ENCODE measurements at regions not wholly inside any gene's neighbourhood (a gene's known extent, or its start where the extent isn't known, plus 50 kb on each side); places are given as distances from the start of the nearest gene placed in this dataset.

- DNase-seq (ENCODE audit: low read depth): no peak
- no peak overlapping the region for H3K4me3 ChIP-seq (ENCODE audit: low read depth, low read length)
- no peak for TF ChIP-seq CTCF (conservative IDR thresholded peaks at IDR 0.05; ENCODE audit: low read depth, low read length)
These were observed 224.5 kb upstream of the AGTR2 start for GRCh38 chrX:115946059-115946458.

DNA sequence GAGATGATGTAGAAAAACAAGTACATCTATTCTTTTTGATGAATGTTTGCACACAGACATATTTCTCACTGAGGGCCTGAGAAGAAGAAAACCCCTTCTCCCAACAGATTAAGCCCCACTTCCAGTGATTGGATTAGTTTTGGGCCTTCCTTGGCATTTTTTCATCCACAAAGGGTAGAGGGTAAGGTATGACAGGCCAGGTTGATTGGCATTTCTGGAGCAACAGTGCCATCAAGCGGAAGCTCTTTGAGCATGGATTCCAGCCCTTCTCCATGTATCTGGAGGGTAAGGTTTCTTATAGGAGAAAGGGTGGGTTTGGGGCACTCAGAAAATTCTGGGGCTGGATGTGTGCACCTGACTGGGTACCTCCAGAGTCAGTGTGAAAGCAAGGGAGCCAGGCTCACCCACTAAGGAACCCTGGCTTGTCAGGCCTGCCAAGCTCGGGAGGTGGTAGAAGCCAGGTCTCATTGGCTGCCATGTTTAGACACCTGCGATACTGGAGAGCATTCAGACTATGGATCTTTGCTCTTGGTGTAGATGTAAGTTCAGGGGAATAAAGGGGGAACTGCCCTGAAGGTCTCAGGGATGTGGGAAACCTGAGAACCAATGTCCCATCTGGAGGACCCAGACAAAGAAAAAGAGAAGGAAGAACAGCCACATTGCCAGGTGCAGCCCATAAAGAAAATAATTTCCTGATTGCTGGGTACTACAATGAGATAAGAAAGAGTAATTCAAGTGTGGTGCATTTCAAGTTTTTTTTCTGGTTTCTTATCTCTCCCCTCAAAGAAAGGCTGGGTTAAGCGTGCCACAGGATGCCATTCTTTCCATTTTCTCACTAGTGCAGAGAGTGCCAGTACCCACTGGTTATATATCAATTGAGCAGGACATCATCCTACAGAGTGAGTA, 222.3 kb upstream of the AGTR2 start:
- no peak for DNase-seq (ENCODE audit: low read depth)
- H3K4me3 ChIP-seq (ENCODE audit: low read depth, low read length): no peak overlapping the region
- TF ChIP-seq CTCF (conservative IDR thresholded peaks at IDR 0.05; ENCODE audit: low read depth, low read length): no peak

DNA sequence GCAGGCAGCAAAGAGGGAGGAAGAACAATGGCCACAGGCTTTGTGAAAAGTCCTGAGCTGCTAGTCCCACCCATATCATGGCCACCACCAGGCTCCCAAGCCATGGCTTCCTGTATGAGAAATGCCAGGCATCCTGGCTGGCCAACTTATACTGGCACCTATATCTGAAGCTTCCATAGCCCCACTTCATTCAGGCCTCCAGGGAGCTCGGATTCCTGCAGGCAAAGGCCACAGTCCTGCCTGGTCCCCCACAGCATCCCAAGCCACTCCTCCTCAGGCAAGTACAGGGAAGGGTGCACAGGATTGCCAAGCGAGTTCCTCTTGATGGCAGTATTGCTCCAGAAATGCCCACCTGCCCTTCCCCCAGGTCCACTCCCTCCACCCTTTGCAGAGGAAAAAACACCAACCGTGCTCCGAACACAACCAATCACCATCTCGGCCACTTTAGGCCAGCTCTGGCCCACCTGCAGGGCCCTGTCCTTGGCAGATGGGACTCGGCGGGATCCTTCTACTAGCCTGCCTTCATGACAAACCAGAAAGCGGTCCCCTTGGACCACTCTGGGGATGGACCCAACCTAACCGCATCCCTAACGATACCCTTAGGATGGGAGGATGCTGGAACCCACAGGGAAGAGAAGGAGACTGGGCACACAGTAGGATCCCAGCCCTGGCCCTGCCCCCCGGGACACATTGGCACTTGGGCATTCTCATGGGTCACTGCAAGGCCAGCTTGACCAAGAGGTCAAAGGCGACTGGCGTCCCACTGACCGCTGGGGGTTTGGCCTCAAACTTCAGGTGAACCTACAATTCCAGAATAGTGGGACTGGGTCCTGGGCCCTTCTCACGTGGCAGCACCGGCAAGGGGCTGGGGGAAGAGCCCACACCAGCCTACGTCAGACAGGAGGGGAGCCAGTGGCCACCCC, 220.4 kb upstream of the AGTR2 start:
- no peak overlapping the region for H3K4me3 ChIP-seq (ENCODE audit: low read depth, low read length)
- DNase-seq (ENCODE audit: low read depth): no peak
- TF ChIP-seq CTCF (conservative IDR thresholded peaks at IDR 0.05; ENCODE audit: low read depth, low read length): no peak

DNA sequence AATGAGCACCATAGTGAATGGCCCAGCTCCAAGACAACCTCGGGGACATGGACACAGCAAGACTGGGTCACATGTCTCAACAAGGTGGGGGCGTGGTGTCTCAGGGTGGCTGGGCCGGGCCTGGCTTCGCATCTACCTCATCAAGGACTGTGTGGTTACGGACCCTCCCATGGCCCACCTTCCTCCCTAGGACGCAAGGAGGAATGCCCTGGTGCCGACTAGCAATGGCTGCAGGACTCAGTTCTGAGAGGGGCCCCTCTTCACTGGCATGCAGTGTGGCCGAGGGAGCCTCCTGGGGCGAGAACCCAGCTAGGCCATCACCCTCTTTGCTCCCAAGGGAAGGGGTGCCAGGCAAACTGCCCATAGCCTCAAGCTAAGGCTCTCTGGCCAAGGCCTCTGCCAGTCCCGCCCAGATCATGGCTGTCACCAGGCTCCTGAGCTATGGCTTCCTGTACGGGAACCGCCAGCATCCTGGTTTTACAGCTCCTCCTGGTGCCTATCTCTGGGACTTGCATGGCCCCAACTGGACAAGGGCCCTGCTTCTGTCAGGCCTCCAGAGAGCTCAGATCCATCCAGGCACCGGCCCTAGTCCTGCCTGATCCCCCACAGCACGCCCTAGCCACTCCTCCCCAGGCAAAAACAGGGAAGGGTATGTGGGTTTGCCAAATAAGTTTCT, 218.0 kb upstream of the AGTR2 start:
- no peak overlapping the region for H3K4me3 ChIP-seq (ENCODE audit: low read depth, low read length)
- DNase-seq (ENCODE audit: low read depth): no peak

GRCh38 chrX:115957862-115958490, 212.6 kb upstream of the AGTR2 start:
- TF ChIP-seq CTCF (conservative IDR thresholded peaks at IDR 0.05; ENCODE audit: low read depth, low read length): no peak
- no peak overlapping the region for H3K4me3 ChIP-seq (ENCODE audit: low read depth, low read length)
- no peak for DNase-seq (ENCODE audit: low read depth)

More for the DNA sequence above, 218.0 kb upstream of the AGTR2 start:
- no peak for TF ChIP-seq CTCF (conservative IDR thresholded peaks at IDR 0.05; ENCODE audit: low read depth, low read length)

DNA sequence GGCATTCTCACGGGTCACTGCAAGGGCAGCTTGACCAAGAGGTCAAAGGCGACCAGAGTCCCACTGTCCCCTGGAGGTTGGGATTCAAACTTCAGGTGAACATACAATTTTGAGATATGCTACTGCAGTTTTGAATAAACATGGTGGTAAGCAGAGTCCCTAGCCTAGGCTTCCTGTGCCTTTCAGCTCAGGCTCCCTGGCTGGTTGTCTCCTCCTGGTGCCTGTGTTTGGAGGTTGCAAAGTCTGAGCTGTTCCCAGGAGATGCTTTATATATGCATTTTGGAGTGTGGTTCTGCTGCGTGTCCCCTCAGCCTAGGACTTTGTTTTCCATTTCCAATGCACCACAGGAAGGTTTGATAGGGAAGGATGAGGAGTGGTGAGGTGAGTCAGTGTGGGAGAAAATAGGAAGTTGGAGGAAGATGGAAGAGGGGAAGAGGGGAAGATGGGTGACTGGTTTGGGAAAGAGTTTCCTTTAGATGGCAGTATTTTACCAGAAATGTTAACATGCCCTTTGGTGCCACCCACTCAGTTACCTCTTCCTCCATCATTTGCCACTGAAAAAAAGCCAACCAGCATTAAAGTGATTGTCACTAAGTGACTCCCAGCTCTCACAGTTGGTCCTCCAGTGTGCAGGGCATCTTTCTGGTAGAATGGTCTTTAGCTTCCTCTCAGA, 211.7 kb upstream of the AGTR2 start:
- H3K4me3 ChIP-seq (ENCODE audit: low read depth, low read length): no peak overlapping the region
- DNase-seq (ENCODE audit: low read depth): no peak
- TF ChIP-seq CTCF (conservative IDR thresholded peaks at IDR 0.05; ENCODE audit: low read depth, low read length): no peak
